Transverse colon (tissue), 4 donors: ENCODE measurements at regions not wholly inside any gene's neighbourhood (a gene's known extent, or its start where the extent isn't known, plus 50 kb on each side); places are given as distances from the start of the nearest gene placed in this dataset.

Experiments used
- EP300 ChIP-seq: sonication (generic); formaldehyde crosslinking; IDR thresholded peaks from one replicate; pipeline ENCODE4 v1.6.1; 2017; ENCODE audit warnings: antibody characterized with exemption, low read depth
- POLR2A ChIP-seq: fragments of 450-650 bp; IDR thresholded peaks from one replicate; pipeline ENCODE4 v1.6.1; 2016; ENCODE audit warnings: antibody characterized with exemption, mild to moderate bottlenecking, moderate library complexity
- POLR2AphosphoS5 ChIP-seq, 3 donors: sonication (generic); formaldehyde crosslinking; IDR thresholded peaks; one replicate each; pipeline ENCODE4 v1.6.1; 2016; ENCODE audit warnings: antibody characterized with exemption in 3 of 3
- TF ChIP-seq, protein P1 (sequence below), 5 experiments: fragments of 200-600 bp in 3 of 5; fragments of 450-650 bp in 2 of 5; sonication (generic) in 3 of 5; IDR thresholded peaks; 1 replicate in 2 of 5; 2 replicates in 3 of 5; pipeline ENCODE4 v1.5.1; 2016 to 2017; ENCODE audit warnings: antibody characterized with exemption in 5 of 5, inconsistent platforms in 3 of 5, mild to moderate bottlenecking in 2 of 5, moderate library complexity in 1 of 5

DNA sequence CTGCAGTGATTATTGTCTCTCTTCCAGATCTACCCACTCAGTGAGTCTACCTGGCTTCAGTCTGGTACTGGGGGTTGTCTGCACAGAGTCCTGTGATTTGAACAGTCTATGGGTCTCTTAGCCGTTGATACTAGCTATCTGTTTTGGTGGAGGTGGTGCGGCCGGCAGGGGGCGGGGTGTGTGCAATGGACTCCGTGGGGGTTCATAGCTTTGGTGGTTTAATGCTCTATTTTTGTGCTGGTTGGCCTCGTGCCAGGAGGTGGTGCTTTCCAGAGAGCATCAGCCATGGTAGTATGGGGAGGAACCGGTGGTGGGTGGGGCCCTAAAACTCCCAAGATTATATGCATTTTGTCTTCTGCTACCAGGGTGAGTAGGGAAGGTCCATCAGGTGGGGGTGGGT, 1120.1 kb upstream of the FAM98A start:
- TF ChIP-seq POLR2A = no peak
- TF ChIP-seq, protein P1, sequence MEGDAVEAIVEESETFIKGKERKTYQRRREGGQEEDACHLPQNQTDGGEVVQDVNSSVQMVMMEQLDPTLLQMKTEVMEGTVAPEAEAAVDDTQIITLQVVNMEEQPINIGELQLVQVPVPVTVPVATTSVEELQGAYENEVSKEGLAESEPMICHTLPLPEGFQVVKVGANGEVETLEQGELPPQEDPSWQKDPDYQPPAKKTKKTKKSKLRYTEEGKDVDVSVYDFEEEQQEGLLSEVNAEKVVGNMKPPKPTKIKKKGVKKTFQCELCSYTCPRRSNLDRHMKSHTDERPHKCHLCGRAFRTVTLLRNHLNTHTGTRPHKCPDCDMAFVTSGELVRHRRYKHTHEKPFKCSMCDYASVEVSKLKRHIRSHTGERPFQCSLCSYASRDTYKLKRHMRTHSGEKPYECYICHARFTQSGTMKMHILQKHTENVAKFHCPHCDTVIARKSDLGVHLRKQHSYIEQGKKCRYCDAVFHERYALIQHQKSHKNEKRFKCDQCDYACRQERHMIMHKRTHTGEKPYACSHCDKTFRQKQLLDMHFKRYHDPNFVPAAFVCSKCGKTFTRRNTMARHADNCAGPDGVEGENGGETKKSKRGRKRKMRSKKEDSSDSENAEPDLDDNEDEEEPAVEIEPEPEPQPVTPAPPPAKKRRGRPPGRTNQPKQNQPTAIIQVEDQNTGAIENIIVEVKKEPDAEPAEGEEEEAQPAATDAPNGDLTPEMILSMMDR (IDR thresholded peaks at IDR 0.05) = no peak
- no peak for TF ChIP-seq EP300
- TF ChIP-seq POLR2AphosphoS5 (IDR thresholded peaks at IDR 0.05) = no peak
